GM19240 (cell line): ENCODE measurements at regions not wholly inside any gene's neighbourhood (a gene's known extent, or its start where the extent isn't known, plus 50 kb on each side); places are given as distances from the start of the nearest gene placed in this dataset.
"Not testable (repeated sequence)": the region's sequence is repeated elsewhere in the genome, so short reads cannot be mapped to it uniquely, and the experiment has no call there.

Experiments
- DNase-seq: peaks from one replicate; pipeline ENCODE4 v3.0.0; 2011; ENCODE audit warnings: low spot score; ENCODE audit not compliant: insufficient read length

GRCh38 chr5:125655156-125655555 is 768.1 kb upstream of the GRAMD2B start:
- DNase-seq: no peak

DNA sequence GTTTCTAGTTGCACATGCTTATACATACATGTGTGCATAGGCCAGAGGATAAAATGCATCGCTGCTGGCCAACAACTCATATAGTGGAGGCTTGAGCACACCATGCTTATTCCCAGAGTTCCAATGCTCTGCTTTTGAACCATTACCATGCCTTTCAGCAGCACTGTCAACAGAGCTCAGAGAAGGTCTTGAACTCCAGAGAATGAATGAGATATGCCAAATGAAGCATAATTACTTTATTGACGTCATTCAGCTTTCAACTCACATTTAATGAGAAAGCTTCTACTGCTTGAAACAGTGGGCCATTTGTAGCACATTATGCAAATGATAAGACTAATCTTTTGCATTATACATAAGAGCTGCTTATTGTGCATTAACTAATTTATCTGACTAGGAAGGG is 765.3 kb upstream of the GRAMD2B start:
- DNase-seq: no peak

DNA sequence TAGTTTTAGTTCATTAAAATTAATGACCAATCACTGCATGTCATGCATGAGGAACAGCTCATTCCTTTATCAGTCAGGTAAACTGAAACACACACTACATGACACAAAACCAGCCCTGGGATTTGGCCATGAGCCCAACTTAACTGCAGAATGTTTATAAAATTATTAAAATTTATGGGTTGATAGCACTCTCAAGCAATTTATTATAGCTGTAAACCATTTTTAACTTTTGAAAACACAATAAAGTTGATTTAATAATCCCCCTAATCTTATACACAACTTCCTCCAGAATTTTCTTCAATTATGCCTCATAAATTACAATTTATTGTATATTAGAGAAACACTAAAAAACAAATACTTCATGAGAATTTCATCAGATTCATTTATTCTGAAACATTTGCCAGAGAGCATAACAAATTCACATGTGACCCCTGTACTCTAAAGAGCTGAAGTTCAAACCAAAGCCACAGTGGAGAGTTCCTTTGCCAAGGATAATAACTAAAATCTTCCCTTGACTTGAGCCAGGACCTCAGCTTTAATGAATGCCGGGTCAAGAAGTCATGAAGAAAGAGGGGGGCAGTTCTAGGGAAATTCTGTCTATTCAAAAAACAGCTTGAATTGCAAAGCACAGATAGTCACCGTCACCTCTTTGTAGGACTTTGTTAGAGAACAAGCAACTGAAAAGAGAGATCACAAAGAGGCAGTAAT is 763.7 kb upstream of the GRAMD2B start:
- no peak for DNase-seq

GRCh38 chr5:125660231-125660895 is 762.8 kb upstream of the GRAMD2B start:
- no peak for DNase-seq

- DNase-seq: no peak
Observed at GRCh38 chr5:125661584-125661983, 761.6 kb upstream of the GRAMD2B start.

- DNase-seq: no peak
Observed at GRCh38 chr5:125668884-125669283, 754.3 kb upstream of the GRAMD2B start.

GRCh38 chr5:125673359-125673950 is 749.8 kb upstream of the GRAMD2B start:
- DNase-seq: no peak

DNA sequence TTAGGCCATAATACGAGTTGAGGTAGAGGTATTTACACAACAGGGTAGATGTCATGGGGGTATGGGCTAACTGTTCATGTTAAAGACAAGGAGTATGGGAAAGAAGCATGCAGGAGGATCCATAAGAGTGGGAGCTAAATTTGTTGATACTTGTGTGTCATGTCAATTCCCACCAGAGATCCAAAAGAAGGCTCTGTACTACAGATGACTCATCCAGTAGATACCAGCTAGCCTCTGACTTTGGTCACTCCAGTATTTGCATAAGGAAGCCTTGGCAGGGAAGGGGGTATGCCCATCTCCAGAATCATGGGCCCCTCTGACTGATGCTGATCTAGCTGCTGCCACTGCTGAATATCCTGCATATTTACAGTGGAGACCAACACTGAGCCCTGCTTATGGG is 743.7 kb upstream of the GRAMD2B start:
- no peak for DNase-seq

GRCh38 chr5:125683669-125684068 is 739.5 kb upstream of the GRAMD2B start:
- DNase-seq: no peak

- DNase-seq: no peak
Observed at GRCh38 chr5:125685771-125686170, 737.4 kb upstream of the GRAMD2B start.

DNA sequence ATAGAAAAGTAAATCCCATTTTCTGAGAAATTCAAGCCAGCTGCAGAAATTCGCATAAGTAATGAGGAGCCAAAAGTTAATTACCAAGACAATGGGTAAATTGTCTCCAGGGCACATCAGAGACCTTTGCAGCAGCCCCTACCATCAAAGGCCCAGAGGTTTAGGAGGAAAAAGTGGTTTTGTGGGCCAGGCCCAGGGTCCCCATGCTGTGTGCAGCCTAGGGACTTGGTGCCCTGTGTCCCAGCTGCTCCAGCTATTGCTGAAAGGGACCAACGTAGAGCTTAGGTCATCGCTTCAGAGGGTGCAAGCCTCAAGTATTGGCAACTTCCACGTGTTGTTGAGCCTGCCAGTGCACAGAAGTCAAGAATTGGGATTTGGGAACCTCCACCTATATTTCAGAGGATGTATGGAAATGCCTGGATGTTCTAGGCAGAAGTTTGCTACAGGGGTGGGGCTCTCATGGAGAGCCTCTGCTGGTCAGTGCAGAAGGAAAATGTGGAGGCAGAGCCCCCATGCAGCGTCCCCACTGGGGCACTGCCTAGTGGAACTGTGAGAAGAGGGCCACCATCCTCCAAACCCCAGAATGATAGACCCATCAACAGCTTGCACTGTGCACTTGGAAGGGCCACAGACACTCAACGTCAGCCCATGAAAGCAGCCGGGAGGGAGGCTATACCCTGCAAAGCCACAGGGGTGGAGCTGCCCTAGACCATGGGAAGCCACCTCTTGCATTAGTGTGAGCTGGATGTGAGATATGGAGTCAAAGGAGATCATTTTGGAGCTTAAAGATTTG is 731.3 kb upstream of the GRAMD2B start:
- not testable (repeated sequence) for DNase-seq

GRCh38 chr5:125695996-125696655 is 727.1 kb upstream of the GRAMD2B start:
- no peak for DNase-seq

- DNase-seq: no peak
Observed at GRCh38 chr5:125696762-125697161, 726.4 kb upstream of the GRAMD2B start.

DNA sequence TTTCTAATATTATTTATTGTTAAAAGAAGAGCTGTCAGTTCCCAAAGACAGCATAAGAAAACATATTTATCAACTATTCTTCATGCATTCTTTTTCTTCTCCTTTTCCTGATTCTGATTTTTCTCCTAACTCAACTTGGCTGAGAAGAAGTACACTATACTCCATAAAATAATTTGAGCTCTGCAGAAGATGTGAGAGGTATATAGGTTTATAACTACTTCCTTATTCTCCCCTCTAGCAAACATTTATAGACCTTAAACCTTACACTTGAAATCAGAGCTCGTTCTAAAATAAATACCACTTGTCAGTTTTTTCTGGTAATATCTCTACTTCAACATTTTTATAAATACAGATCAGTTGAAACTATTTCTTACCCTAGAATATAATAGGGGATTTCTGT is 724.8 kb upstream of the GRAMD2B start:
- no peak for DNase-seq

DNA sequence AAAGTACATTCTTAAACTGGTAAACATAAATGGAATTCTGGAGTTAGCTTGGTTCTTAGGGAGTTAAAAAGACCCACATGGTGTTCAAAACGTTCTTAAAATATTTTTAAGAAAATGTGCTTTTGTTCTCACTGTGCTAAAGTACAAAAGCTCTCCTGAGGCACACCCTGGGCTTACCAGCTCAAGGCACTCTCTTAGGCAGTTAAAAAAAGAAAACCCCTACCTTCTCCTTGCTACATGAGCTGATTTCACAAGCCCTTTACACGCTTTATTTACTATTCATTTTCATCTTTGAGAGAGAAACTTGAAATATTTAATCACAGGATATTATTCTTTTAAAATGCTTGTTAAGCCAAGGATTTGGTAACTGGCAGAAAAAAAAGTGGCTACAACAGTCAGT is 723.3 kb upstream of the GRAMD2B start:
- DNase-seq: no peak

GRCh38 chr5:125700380-125700861 is 722.8 kb upstream of the GRAMD2B start:
- no peak for DNase-seq

GRCh38 chr5:125703616-125704015 is 719.6 kb upstream of the GRAMD2B start:
- no peak for DNase-seq

DNA sequence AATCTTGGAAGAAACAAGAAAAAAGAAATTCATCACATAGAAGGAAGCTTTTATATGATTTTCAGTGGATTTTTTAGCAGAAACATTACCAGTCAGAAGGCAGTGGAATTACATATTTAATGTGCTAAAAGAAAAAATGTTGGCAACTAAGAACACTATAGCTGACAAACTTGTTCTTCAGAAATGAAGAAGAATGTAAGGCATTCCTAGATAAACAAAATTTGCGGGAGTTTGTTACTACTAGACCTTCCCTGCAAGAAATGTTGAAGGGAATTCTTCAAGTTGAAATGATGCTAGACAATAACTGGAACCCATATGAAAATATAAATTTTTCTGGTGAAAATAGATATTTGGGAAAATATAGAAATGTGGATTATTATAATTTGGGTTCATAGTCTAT is 718.3 kb upstream of the GRAMD2B start:
- DNase-seq: no peak

DNA sequence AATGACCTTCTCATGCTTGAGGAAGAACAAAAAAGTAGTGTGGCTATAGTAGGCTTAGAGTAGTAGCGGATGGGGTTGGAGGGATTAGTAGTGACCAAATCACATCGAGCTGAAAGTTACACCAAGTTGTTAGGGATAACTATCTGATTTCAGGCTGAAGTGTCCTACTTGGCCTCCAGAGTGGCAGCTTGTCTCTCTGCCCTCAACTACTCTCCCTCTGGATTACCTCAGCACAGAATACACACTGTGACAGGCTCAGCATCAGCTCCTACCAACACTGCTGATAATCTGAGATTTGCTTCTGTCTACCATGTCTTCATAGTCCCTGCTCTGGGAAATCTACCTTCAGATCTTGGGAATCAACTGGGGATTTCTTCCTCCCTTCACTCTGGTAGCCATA is 714.6 kb upstream of the GRAMD2B start:
- no peak for DNase-seq

DNA sequence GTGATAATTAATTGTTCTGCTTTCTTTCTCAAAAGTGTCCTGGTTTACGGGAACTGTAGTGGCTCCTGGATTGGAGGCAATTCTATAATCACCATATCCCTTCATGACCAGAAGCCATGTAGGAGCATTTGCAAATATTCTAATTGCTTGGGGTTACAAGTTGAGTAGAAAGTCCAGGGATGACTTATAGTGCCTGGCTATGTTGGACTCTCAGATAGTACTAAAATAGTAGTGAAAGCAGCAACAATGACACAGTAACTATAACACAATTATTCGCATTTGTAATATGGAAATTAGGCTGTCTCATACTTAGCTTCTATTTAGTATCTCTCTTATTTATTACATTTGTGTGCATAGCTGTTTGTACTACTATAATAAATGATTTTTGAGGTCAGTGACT is 712.5 kb upstream of the GRAMD2B start:
- DNase-seq: no peak

DNA sequence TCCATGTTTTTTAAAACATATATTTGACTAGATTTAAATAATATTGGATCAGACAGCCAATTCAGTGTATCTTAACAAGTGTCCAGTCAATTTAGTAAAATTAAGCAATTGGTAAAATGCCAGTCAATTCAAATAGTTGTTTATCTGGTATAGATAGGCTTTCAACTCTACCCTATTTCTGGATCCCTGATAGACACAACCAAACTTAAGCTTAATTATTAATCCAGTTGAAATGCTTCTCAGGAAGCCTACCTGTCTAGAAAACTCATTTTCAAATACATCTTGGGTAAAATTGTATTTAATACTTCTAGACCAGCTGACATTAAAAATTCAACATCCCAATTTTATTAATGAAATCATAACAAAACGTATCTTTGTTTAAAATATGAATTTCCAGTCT is 710.8 kb upstream of the GRAMD2B start:
- no peak for DNase-seq
